GM21786 (cell line): ENCODE measurements at regions not wholly inside any gene's neighbourhood (a gene's known extent, or its start where the extent isn't known, plus 50 kb on each side); places are given as distances from the start of the nearest gene placed in this dataset.
"Not testable (repeated sequence)": the region's sequence is repeated elsewhere in the genome, so short reads cannot be mapped to it uniquely, and the experiment has no call there.

ENCODE experiments used
- ATAC-seq: cut with Tn5 transposase; IDR thresholded peaks from one replicate; pipeline ENCODE4 v1.9.1; 2021; ENCODE audit not compliant: unreplicated experiment

DNA sequence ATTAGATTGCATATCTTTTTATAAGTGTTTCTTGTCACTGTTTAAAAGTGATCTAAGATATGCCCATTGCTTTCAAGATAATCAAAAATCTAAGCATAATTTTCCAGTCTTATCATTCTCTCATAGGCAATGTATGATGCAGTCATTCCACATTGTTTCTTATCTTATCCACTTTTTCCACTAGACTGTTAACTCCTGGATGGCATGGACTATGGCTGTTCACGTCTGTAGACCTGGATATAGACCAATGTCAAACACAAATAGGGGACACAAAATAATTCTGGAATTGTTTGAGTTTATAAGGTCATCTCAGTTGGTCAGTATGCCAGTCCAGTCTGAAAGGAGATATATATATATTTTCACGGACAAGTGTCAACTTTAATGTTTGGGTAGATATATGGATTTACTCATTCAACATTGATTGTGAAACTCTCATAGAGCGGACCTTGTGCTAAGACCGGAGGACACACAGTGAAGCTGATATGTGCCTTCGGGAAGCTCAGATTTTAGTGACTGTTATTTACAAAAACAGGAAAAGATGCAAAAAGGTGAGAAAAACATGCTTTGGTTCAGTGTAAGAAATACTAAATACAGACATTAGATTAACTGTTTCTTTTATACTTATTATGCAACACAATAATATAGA lies 689.4 kb upstream of the SLC8A1 start:
- no peak for ATAC-seq

DNA sequence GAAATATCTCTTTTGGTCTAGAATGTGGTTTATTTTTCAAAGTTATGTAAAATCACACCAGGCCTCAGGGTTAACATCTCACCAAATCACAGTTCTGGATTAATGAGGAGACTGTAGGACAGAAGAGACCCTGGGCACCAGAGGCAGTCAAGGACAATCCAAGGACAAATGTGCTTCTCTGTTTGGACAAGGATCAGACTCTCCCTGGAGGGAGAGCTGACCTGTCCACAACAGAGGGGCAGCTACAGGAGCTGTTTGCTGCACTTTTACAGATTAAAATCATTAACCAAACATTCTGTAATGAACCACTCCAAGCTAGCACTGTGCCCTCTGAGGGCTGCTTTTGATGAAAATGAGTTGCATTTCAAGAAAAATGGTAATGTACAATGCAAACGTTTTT lies 690.6 kb upstream of the SLC8A1 start:
- ATAC-seq: no peak

DNA sequence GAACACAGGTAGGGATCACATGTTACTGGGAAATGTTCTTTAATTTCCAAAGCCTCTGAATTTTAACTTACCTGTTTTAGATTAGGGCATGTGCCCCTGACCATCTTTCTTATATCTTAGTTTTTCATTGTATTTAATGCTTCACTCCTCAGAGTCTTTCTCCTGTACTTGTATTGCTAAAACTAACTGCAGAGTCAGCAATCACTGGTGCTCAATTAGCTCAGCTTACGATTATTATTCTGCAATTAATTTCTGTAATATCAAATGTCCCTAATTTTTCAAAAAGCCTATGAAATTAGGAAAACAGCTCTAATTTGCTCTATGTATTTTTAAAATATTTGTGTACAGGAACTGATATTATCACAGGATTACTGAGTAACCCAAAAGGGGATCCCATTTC lies 693.2 kb upstream of the SLC8A1 start:
- ATAC-seq: no peak

GRCh38 chr2:41149054-41149453 lies 697.2 kb upstream of the SLC8A1 start:
- ATAC-seq: no peak

- no peak for ATAC-seq
These were observed 699.9 kb upstream of the SLC8A1 start for GRCh38 chr2:41151746-41152145.

GRCh38 chr2:41152318-41152717 lies 700.4 kb upstream of the SLC8A1 start:
- ATAC-seq: no peak

DNA sequence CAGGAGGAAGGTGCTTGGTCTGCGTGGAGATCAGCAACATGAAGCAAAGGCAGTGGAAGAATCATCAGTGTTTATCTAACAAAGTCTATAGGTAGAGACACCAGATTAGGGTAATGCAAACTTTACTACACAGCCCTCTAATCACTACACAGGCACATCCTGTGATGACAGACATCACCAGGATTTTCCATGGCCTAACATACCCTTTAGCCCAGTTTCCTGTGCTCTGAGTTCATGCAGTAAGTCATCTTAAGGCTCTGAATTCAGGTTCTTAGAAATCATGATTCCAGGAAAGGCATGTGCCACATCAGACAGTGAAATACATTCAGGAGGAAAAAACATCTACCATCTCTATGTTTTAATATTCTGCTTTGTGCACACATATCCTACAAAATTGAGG lies 708.5 kb upstream of the SLC8A1 start:
- no peak for ATAC-seq

DNA sequence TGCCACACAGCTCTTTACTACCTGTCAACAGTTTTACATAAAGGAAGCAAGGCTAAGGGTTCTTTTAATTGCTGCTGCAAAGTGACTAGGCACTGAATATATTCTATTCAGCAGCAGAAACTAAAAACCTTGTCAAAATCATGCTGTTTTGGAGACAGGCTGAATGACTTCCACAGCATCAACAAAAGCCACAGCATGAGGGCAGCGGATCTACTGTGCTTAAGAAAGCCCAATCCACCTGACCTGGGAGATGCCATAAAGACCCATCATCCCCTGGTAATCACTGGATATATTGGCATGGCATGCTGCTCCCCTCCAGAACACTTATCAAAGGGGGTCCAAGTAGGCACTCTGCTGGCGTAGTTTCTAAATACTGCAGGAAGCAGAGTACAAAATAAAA lies 715.1 kb upstream of the SLC8A1 start:
- no peak for ATAC-seq

DNA sequence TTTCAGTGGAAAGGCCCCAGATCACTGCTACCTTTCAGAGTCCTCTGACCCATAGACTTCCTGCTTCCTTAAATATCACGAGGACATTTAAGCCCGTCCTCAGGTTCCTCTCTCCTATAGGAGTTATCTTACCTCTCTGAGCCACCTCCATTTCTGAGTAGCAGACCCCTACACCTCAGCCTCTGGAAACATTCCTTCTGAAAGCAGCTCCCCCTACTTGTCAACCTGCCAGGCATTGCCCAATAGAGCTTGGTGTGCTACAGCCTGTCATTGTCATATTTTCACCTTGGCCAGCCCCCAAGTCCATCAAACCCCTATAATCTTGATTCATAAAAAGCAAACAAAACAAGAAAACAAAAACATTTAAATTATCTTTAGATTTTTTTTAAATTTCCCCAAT lies 717.9 kb upstream of the SLC8A1 start:
- no peak for ATAC-seq

DNA sequence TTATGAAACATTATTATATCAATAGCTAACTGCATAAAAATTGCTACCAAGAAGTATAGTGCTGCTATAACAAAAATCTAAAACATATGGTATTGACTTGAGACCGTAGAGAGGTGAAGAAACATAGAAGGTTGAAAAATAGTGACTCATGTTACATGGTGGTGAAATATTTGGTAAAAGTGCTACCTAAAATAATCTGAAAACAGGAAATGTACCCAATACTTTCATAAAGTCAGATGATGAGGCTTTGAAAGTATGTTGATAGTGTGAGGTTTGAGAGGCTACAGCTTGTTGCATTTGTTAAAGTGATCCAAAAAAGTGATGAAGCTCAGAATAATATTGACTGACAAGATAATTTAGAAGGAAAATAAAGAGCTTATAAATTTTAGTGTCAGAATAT lies 718.7 kb upstream of the SLC8A1 start:
- ATAC-seq: no peak

DNA sequence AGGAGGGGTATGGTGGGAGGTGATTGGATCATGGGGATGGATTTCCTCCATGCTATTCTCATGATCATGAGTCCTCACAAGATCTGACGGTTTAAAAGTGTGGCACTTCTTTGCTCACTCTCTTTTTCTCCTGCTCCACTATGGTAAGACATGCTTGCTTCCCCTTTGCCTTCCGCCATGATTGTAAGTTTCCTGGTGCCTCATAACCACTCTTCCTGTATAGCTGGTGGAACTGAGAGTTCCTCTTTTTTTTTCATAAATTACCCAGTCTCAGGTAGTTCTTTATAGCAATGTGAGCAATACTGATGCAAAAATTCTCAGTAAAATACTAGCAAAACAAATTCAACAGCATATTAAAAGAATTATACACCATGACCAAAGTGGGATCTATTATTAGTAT lies 728.5 kb upstream of the SLC8A1 start:
- ATAC-seq: no peak

- ATAC-seq: no peak
These were observed 731.1 kb upstream of the SLC8A1 start for GRCh38 chr2:41182961-41183360.

- ATAC-seq: no peak
These were observed 735.7 kb upstream of the SLC8A1 start for GRCh38 chr2:41187376-41188122.

DNA sequence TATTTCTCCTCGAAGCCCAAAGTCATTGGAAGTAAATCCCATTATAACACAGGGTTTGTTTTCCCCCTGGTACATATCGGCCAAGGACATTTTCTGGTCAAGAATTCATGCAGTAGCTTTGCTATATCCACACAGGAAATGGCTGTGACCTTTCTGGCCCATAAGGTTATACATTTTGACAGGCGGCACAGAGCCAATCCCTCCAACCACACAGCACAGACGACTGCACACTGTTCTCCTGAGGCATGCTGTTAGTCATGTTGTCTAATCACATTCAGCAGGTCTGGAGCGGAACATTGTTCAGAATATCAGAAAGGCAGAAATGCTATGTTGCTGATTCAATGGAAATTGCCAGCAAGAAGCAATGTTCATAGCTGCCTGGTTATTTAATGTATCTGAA lies 742.3 kb upstream of the SLC8A1 start:
- no peak for ATAC-seq

DNA sequence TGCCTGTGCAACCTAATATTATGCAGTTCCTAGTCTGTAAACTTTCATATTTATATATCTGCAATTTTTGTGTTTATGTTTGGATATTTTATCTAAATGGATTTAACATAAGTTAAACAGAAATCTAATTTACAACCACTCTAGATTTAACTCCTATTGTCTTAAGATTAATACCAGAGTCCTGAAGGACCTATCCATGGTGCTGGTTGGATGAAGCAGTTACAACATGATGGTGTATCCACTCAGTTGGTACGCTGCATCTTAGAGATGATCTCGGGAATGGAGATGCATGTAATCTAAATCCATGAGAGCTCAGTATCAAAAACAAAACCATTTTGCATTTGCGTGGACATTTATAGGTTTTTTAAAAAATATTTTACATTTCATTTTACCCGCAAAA lies 745.9 kb upstream of the SLC8A1 start:
- ATAC-seq: no peak

- ATAC-seq: no peak
These were observed 747.4 kb upstream of the SLC8A1 start for GRCh38 chr2:41199334-41199733.

DNA sequence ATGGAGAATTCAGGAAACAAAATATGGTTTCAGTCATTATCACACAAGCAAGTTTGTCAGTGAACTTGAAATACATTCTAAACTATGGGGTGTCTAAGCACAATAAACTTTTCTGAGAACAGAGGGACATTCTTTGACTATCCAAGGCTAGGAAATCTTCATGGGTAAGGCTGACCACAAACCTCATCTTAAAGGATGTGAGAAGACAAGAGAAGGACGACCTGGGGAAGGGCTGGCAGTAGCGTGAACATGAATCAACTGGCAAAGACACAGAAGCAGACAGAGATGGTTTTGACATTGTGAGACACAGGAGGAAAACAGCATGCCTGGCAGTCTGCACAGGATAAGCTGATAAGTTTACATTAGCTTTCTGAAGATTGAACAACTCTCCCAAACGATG lies 752.4 kb upstream of the SLC8A1 start:
- ATAC-seq: no peak

DNA sequence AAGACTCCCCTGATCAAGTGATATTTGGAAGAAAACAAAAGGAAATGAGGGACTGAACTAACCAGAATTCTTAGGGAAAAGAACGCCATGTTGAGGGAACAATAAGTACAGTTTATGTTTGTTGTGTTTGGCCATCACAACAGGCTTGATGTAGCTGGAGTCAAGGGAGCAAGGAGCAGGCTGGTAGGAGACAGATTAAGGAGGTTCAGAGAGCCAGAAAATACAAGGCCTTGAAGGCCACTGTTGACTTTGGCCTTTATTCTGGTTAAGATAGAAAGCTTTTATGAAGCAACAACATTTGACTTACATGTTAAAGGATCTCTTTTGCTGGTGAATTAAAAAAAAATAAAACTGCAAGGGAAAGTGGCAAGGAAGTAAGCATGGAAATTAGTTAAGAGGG lies 754.1 kb upstream of the SLC8A1 start:
- ATAC-seq: no peak

- ATAC-seq: no peak
These were observed 755.7 kb upstream of the SLC8A1 start for GRCh38 chr2:41207578-41207977.

DNA sequence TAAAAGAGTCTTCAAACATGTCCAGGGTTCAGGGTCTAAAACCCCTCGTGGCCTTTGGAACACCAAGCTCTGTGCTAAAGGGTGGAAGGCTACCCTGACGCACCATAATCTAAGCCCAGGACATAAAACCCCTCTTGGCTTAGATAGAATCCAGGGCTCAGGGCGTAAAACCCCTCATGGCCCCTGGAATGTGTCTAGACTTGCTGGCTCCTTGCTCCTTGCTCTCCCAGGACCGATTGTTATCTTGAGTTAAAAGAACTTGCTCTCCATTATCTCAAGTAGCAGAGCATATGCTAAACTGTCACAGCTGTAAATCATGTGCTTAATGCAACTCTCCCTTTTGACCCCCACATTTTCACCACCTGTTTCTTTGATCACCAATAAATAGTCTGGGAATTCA lies 758.1 kb upstream of the SLC8A1 start:
- ATAC-seq: not testable (repeated sequence)

DNA sequence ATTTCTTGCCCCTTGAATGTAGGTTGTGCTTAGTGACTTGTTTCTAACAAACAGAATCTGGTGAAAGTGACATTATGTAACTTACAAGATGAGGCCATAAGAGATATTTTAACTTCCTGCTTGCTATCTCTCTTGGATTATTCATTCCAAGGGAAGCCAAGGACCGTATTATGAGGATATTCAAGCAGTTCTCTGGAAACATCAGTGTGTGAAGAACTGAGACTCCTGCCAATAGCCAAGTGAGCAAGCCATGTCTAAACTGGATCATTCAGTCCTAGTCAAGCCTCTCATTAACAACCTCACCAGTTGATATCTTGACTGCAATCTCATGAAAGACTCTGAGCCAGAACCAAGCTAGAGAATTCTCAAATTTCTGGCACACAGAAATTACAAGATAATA lies 765.1 kb upstream of the SLC8A1 start:
- ATAC-seq: no peak

GRCh38 chr2:41222593-41222992 lies 770.7 kb upstream of the SLC8A1 start:
- ATAC-seq: no peak

DNA sequence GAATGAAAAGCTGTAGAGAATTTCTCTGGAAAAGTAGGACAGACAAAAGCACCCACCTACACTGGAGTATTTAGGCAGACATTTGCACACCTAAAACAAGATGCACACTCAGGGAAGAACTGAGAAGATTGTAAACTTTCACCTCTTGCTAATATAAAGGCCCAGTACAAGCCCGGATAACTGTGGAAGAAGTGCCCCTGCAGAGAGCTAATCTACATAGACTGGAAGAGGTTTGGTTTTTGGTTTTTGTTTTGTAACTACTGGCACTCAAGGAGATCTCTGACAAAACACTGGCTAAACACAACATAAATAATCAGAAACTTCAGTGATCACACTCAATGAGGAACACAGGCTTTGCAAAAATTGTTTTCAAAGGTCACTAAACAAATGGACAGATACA lies 782.2 kb upstream of the SLC8A1 start:
- no peak for ATAC-seq
